ENCODE measurements at regions not wholly inside any gene's neighbourhood (a gene's known extent, or its start where the extent isn't known, plus 50 kb on each side); places are given as distances from the start of the nearest gene placed in this dataset.

- DNase-seq, result no peak
Measured at GRCh38 chr10:44242091-44242490, 142.8 kb downstream of the CXCL12 start.

DNA sequence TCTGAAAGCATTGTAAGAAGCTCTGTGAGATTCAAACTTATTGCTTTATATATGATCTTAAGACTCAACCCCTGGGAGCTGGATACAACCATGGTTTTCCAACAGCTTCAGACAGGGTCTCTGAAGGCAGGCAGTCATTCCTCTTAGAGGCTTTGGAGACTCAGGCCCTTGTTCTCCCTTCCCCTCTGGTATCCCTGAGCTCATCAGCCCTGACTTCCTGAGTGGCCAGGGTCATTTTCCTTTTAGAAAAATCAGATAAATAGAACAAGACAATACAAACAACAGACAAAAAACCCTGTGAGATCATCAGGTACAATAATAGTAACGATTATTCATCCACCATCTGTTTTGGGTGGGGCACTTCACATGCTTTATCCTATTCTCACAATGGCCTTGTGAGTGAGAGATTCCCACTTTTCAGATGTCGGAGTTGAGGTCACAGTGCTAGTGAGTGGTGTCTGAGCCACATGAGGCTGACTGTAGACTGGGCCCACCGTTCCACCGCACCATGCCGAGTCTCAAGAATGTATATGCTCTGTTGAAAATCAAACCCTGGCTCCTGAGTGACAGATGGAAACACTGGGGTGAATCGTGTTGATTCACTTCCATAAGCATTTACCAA is 144.2 kb downstream of the CXCL12 start:
- DNase-seq, result no peak

DNA sequence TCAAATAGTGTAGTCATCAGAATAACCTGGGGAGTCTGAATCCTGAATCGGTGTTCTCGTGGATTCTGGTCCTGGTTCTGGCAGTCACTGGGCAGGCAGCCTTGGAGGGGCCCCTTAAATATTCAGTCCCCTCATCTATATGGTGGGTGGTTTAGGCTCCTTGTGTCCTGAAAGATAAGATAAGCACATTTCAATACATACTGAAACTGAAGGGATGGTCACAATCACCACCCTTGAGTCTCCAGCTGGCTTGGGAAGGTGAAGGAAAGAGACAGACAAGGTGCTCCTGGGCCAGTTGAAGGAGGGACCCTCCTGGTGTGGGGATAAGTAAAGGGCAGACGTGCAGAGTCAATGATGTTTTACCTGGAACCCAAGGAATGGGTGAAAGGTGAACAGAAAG is 146.7 kb downstream of the CXCL12 start:
- no peak for DNase-seq

DNA sequence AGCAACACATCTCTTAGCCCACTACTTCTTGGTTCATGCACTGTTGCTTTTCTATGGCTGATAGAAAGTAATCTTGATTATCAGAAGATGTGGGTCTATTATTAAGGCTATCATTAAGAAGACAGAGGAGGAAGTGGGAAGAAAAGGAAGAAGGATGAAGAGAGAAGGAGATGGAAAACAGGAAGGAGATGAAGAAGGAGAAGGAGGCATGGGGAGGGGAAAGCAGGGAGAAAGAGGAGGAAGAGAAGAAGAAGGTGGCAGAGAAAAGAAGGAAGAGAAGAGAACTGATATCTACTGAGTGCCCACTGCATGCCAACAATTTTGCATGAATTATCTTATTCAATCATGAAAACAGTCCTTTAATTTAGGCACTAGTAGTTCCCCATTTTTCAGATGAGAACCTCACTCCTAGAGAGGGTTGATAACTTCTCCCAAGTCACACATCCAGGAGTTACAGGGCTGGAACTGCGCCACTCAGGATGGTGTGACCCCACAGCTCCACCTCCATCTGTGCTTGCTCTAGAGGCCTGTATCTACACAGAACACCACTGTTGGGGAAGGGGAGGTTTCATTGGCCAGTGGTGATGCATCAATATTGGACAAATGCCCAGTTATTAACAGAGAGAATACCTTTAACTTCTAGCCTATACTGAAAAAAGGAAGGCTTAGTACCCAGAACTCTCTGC is 147.4 kb downstream of the CXCL12 start:
- DNase-seq, result no peak

- no peak for DNase-seq
Measured at GRCh38 chr10:44235363-44235762, 149.5 kb downstream of the CXCL12 start.

DNA sequence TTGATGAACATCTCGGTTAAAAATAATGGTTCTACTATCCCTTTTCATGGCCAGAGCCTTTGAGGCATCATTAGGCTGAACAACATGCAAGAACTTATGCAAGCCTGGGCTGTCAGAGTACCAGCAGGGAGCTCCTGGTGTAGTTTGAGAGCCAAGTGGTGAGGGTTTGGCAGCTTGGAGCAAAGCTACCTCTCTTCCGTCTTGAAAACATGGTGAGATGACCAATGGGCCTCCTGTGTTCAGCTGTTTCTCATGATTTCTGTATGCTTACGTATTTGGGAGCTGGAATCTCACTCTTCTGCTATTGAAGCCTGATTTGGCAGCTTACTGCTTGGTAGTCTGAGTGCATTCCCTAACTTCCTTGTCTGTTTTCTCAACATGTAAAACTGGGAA is 150.4 kb downstream of the CXCL12 start:
- no peak for DNase-seq

- no peak for DNase-seq
Measured at GRCh38 chr10:44233561-44234482, 151.1 kb downstream of the CXCL12 start.

DNA sequence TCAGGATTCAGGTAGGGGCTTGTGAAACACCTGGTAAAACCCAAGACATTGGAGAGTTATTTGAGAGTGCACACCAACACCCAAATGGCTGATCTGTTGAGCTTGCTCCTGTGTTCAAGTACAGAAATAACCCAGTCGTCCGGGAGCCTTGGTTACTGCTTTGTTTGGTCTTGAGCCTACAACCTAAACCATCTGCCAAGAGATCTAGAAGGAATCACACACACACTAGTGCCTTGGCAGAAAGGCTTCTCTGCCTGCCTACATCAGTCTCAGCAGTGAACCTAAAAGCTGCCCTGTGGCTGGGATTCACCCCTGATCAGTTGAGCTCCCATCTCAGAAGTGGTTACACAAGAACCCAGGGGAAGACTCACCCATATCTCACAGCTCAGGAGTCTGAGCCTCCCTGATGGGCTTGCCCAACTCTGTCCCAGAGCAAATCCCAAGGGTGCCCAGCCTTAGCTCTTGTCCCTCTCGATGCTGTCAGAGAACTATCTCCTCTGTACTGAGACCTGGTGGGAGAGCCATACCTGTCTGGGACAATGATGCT is 167.6 kb downstream of the CXCL12 start:
- DNase-seq, result no peak

GRCh38 chr10:44216073-44216472 is 168.8 kb downstream of the CXCL12 start:
- no peak for DNase-seq

GRCh38 chr10:44209811-44210210 is 175.1 kb downstream of the CXCL12 start:
- no peak for DNase-seq

DNA sequence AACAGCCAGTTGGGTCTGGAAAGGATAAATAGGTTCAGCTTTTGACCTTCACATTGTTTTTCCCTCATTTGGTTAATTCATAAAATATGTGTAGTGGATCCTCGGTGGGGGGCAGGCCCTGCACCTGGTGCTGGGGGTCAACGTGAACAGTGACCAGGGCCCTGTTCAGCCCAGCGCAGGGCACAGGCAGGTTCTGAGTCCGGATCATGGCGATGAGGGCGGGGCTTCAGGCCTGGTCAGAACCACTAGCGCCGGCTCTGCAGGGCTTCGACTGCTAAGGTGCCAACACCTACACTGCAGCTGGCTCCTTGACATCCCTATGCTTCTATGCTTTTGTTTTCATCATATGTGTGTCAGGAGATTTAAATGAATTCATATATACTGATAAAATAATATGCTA is 177.7 kb downstream of the CXCL12 start:
- DNase-seq, result no peak

DNA sequence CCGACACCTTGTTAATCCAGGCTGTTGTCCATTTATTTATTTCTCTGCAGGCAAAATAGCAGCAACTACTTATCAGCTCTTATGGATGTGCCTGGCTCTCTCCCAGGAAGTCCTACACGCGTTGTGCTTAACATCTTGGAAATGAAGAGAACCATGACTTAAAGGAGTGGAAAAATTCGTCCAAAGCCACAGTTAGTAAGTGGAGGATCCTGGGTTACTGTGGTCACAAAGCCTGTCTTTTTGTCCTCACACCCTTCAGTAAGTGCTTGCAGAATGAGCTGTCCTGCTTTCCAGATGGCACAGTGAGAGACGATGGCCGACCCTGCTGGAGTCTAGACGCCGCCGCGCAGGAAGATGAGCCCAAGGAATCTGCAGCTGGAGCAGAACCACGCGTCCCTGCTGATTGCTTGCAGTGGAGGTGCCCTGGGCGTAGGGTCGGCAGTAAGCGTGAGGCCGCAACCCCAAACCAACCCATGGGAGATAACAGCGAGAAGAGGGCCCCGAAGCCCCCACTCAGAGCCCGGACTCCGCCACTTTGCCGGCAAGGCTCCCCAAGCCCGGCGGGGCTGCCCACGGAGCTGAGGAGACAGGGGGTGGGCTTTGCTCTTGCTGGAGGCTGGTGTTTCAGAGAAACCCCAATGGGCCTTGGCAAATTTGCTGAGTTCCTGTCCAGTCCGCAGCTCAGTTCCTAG is 178.6 kb downstream of the CXCL12 start:
- DNase-seq, result no peak

GRCh38 chr10:44205067-44205466 is 179.8 kb downstream of the CXCL12 start:
- no peak for DNase-seq

GRCh38 chr10:44203535-44203934 is 181.4 kb downstream of the CXCL12 start:
- no peak for DNase-seq

GRCh38 chr10:44202952-44203351 is 181.9 kb downstream of the CXCL12 start:
- no peak for DNase-seq

- no peak for DNase-seq
Measured at GRCh38 chr10:44201656-44202055, 183.2 kb downstream of the CXCL12 start.

- DNase-seq, result no peak
Measured at GRCh38 chr10:44201011-44201410, 183.9 kb downstream of the CXCL12 start.

DNA sequence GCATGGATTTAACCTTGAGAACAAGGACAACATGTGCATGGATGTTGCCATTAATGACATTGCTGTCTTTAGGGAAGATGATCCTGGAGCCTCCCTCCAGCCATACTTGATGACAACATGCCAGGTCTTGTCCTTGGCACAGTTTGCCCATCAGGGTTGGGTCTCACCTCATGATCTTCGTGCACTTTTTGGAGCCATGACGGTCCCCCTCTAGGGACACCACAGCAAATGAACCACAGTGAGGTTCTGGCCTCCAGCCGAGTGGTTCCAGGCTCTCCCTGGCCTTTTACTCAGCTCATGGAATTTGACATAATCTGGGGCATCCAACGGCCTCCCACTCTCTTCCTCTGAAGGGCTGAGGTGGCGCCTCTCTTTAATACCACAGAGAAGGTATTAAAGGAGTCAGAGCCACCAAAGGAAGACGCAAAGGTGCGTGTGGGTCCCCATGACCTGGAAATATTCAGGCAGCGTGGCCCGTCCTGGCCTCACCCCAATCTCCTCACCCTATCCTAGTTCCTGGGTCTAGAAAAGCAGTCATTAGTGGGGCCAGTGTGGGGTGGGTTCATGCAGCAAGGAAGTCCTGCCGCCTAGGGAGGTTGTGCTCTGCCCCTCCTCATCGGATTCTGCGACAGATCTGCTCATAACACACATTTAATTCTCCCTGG is 184.8 kb downstream of the CXCL12 start:
- no peak for DNase-seq

DNA sequence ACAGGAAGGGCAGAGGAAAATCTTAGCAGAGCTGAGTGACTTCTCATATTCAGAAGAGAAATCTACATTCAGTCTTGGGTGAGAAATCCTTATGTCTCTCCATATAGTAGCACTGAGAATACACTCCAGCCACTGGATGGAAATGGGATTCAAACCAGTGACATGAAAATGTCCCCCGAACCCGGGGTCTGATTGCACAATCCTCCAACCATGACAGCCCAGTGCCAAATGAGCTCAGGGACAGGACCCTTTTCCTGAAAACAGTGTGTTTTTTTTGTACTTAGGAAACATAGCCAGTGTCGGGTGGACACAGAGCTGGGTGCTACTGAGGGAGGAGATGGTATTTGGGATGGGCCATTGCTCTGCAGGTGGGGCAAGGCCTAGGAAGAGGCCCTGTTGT is 185.6 kb downstream of the CXCL12 start:
- no peak for DNase-seq

GRCh38 chr10:44198780-44199097 is 186.2 kb downstream of the CXCL12 start:
- no peak for DNase-seq

- DNase-seq, result no peak
Measured at GRCh38 chr10:44198096-44198779, 186.7 kb downstream of the CXCL12 start.

- no peak for DNase-seq
Measured at GRCh38 chr10:44197646-44198045, 187.3 kb downstream of the CXCL12 start.
